ENCODE measurements at regions not wholly inside any gene's neighbourhood (a gene's known extent, or its start where the extent isn't known, plus 50 kb on each side); places are given as distances from the start of the nearest gene placed in this dataset.
"Not testable (repeated sequence)": the region's sequence is repeated elsewhere in the genome, so short reads cannot be mapped to it uniquely, and the experiment has no call there.

- no peak for FAIRE-seq
- no peak for DNase-seq (ENCODE audit: low spot score)
Measured at GRCh38 chr5:165028356-165028755, 1522.9 kb downstream of the MAT2B start.

DNA sequence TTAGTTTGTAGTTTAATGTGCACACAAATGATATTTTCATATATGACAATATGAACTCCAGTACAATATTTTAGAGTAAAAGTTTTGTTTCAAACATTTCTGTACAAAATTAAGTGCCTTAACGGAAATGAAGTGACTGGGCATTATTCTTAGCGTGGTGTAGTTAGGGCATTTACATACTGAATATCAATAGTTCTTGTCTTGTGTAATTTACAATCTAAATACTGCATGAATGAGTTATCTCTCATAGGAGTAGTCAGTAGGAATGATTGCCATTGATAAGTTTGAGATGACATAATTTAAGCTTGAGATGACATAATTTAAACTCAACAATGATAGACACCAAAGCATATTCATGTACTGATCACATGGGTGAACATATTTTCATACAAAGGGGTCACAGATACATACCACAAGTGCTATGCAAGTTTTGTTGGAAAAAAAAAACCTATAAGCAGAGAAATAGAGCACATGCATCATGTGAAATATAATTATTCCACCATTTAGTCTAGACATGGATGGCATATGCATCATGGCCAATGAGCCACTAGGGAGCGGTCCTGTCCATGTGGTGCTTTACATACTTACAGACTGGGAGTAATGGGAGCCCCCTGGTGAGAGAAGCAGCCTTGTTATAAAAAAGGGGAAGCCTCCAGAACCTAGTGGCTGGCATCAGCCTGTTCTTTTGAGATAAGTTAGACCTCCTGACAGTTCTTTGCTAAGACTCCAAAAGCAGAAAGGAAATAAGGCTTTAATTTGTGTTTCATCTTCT lies 1523.9 kb downstream of the MAT2B start:
- FAIRE-seq, result no peak

DNA sequence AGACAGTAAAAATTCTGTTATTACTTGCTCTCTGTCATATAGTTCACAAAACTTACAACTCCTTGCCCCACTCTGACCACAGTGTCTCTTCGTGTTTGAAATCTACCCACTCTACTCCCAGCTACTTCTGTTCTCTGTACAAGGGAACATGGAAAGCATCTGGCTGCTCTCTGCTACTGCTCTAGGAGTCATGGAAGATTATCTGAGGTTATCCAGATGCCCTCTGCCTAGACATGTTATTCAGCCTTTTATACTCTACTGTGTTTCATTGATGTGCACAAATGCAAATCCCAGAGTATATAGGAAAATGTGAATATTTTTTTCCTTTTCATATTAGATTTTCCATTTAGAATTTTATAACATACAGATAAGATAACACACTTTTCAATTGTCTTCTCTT lies 1525.6 kb downstream of the MAT2B start:
- DNase-seq (ENCODE audit: low spot score) (no peak), FAIRE-seq (no peak)

More for the DNA sequence above, 1523.9 kb downstream of the MAT2B start:
- peak; percentile 11 for DNase-seq (ENCODE audit: low spot score)

GRCh38 chr5:165031371-165031770 lies 1526.0 kb downstream of the MAT2B start:
- no peak for FAIRE-seq
- no peak for DNase-seq (ENCODE audit: low spot score)

GRCh38 chr5:165035520-165035919 lies 1530.1 kb downstream of the MAT2B start:
- DNase-seq (ENCODE audit: low spot score), result no peak
- no peak for FAIRE-seq

GRCh38 chr5:165039748-165040147 lies 1534.3 kb downstream of the MAT2B start:
- DNase-seq (ENCODE audit: low spot score) (no peak), FAIRE-seq (no peak)

DNA sequence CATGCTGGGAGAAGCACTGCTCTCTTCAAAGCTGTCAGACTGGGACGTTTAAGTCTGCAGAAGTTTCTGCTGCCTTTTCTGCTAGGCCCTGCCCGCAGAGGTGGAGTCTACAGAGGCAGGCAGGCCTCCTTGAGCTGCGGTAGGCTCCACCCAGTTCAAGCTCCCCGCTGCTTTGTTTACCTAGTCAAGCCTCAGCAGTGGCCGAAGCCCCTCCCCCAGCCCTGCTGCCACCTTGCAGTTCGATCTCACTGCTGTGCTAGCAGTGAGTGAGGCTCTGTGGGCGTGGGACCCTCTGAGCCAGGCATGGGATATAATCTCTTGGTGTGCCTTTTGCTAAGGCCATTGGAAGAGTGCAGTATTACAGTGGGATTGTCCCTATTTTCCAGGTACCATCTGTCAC lies 1540.5 kb downstream of the MAT2B start:
- not testable (repeated sequence) for FAIRE-seq; DNase-seq (ENCODE audit: low spot score)

DNA sequence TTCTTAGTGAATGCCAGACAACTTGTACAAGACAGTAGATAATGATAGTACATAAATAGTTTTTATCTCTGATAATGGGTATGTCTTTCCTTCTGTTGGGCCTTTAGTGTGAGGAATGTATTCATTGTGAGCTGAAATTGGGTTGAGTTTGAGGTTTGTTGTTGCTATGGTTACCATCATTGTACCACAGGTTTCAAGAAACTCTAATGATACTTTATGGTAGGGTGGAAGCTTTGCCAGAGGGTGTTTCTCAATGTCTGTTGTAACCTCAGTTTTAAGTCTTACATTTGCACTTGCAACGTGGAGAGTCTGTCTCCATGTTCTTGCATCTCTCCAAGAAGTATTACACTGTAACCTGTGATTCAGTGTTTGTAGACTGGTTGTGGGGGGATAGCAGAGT lies 1550.1 kb downstream of the MAT2B start:
- FAIRE-seq (no peak), DNase-seq (ENCODE audit: low spot score) (no peak)

DNA sequence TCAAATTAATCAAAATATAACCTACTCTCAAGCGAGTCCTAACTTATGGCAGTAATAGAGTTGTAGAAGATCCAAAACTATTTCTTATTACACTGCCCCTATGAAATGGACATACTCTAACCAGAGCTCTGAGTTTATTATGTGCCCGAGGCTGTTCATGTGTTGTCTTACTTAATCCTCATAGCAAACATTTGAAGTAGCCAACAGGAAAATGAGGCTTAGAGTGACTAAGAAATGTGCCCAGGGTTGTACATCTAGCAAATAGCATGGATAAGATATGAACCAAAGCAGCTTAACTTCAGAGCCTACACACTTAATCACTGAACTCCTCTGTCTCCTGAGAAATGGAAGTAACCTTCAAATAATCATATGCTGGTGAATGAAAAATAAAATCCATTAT lies 1551.7 kb downstream of the MAT2B start:
- FAIRE-seq, result no peak
- DNase-seq (ENCODE audit: low spot score), result no peak

GRCh38 chr5:165066751-165067385 lies 1561.4 kb downstream of the MAT2B start:
- no peak for FAIRE-seq
- no peak for DNase-seq (ENCODE audit: low spot score)

- no peak for DNase-seq (ENCODE audit: low spot score)
- FAIRE-seq, result no peak
Measured at GRCh38 chr5:165076686-165077085, 1571.3 kb downstream of the MAT2B start.

GRCh38 chr5:165079389-165079788 lies 1574.0 kb downstream of the MAT2B start:
- DNase-seq (ENCODE audit: low spot score) (no peak), FAIRE-seq (no peak)

DNA sequence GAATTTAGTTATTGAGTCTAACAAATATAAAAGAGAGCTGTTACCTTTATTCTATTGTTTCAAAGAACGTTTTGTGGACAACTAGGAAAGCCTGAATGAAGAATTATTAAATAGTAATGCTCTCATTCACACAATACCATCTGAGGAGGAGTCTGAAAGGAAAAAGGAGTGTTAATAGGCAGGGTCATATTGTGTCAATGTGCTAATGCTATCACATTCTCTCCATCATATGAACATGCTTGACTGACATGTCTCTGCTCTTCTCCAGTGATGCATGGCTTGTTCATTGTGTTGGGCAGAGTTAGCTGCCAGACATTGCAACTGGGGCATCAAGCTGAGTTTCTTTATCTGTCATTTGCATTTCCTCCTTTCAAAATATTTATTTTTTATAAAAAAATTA lies 1578.0 kb downstream of the MAT2B start:
- no peak for FAIRE-seq

DNA sequence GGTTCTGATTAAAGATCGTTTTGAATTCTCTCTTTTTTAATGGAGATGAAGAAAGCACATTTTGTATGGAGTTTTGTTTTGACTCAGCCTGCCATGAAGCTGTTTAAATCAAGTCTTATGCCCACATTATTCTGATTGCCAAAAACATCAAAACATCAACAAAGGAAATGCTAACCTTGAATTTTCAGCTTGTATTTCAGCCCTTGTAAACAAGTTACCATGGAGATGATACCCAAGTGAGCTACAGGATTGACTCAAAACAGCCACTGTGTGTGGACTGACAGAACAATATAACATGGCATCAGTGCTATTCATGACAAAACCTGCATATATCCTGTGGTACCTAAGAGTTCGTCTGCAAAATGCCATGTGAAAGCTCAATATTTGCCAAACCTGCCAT lies 1581.0 kb downstream of the MAT2B start:
- FAIRE-seq, result no peak
- DNase-seq (ENCODE audit: low spot score), result no peak

More for the DNA sequence above, 1578.0 kb downstream of the MAT2B start:
- DNase-seq (ENCODE audit: low spot score), result no peak

- DNase-seq (ENCODE audit: low spot score) (no peak), FAIRE-seq (peak; percentile 65)
Measured at GRCh38 chr5:165094782-165095181, 1589.4 kb downstream of the MAT2B start.

- FAIRE-seq, result no peak
Measured at GRCh38 chr5:165101709-165102108, 1596.3 kb downstream of the MAT2B start.

DNA sequence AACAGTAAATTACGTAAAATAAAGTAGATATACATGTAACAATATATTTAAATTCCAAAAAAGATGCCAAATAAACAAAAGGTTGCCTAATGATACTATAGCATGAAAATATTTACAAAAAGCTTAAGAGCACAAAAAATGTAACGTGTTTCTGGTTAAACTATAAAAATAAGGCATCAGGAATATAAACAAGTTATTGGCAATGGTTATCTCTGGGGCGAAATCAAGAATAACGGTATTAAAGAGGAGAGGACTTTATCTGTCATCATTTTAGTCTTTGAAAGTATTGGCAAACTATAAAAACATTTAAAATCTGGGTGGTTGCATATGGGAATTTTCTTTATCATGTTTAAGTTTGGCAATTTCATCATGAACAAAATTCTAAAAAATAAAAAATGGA lies 1599.2 kb downstream of the MAT2B start:
- DNase-seq (ENCODE audit: low spot score), result no peak
- no peak for FAIRE-seq

More at GRCh38 chr5:165101709-165102108, 1596.3 kb downstream of the MAT2B start:
- no peak for DNase-seq (ENCODE audit: low spot score)

- FAIRE-seq, result no peak
Measured at GRCh38 chr5:165108809-165109208, 1603.4 kb downstream of the MAT2B start.

GRCh38 chr5:165119175-165119574 lies 1613.8 kb downstream of the MAT2B start:
- no peak for DNase-seq (ENCODE audit: low spot score)
- no peak for FAIRE-seq

More at GRCh38 chr5:165108809-165109208, 1603.4 kb downstream of the MAT2B start:
- no peak for DNase-seq (ENCODE audit: low spot score)

GRCh38 chr5:165126598-165126997 lies 1621.2 kb downstream of the MAT2B start:
- FAIRE-seq (no peak), DNase-seq (ENCODE audit: low spot score) (no peak)

DNA sequence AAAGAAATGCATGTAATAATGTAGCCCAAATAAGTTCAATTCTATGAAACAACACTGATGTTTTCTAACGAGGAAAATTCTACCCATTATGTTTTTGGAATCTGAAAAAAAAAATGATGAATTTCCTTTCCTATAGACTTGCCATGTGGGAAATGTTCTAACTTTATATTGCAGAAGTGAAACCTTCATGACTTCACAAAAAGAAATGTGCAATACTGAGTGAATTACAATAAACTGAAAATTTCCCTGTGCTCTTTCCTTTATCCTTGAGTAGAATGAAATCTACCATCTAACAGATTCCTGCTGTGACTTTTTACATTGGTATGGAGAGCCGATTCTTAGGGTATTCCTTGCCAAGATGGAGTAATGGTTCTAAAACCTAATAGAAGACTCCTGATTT lies 1622.5 kb downstream of the MAT2B start:
- DNase-seq (ENCODE audit: low spot score) (no peak), FAIRE-seq (no peak)

DNA sequence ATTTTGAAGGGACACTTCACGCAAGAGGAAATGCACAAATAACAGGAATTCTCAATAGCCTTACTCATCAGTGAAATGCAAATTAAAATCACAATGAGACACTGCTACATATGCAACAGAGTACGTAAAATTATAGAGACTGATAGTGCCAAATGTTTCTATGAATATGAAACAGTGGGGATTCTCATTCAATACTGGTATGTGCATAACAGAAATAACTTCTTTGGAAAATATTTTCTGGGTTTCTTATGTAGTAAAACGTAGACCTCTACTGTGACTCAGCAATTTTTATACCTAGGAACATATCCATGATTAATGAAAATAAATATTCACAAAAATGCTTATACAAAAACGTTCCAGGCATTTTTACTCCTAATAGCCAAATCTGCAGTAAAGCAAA lies 1625.2 kb downstream of the MAT2B start:
- no peak for DNase-seq (ENCODE audit: low spot score)
- no peak for FAIRE-seq

DNA sequence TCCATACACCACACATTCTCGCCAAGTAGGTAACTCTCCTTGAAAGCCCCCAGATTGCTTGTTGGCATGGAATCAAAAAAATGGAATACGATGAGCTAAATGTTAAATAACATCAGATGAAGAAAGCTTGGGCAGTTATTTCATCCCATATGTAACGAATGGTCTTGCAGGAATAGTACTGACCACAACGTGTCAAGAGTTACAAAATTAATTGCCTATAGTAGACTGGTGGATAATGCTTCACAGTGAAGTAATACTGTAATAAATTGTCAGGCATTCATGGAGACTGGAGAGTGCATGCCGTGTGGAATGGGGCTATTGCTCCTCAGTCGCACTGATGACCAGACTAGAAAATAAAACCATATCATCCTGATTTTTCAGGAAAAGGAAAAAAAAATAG lies 1628.7 kb downstream of the MAT2B start:
- FAIRE-seq (no peak), DNase-seq (ENCODE audit: low spot score) (no peak)

All from RCC 7860 (cell line).